Ovary (tissue), 3 donors: ENCODE measurements at regions not wholly inside any gene's neighbourhood (a gene's known extent, or its start where the extent isn't known, plus 50 kb on each side); places are given as distances from the start of the nearest gene placed in this dataset.

Experiments used
- CTCF ChIP-seq, 3 donors: fragments of 450-650 bp in 2 of 3; fragments of 200-600 bp in 1 of 3; IDR thresholded peaks; one replicate each; pipeline versions ENCODE4 v1.5.1 to v1.8.0; 2016 to 2022; ENCODE audit warnings: antibody characterized with exemption in 3 of 3, mild to moderate bottlenecking in 1 of 3
- POLR2A ChIP-seq: fragments of 450-650 bp; IDR thresholded peaks from one replicate; pipeline ENCODE4 v1.6.1; 2017; ENCODE audit warnings: antibody characterized with exemption, mild to moderate bottlenecking, moderate library complexity
- donor health status: DM: no; HTN: no; CAD: no.

GRCh38 chr3:104411757-104412156, 955.0 kb upstream of the ALCAM start:
- no peak for TF ChIP-seq CTCF (IDR thresholded peaks at IDR 0.05)
- no peak for TF ChIP-seq POLR2A
